WTC11 (cell line): ENCODE measurements at regions not wholly inside any gene's neighbourhood (a gene's known extent, or its start where the extent isn't known, plus 50 kb on each side); places are given as distances from the start of the nearest gene placed in this dataset.

ENCODE experiments used
- ATAC-seq: fragments of 200-7000 bp; cut with Tn5 transposase; 2 replicates; pipeline ENCODE4 v1.10.0; 2021; ENCODE audit warnings: mild to moderate bottlenecking, moderate library complexity
- CTCF ChIA-PET: fragments of 300-600 bp; sonication (Branson Sonifier 250); formaldehyde crosslinking; loops from one replicate; lab custom pipeline; 2021; ENCODE audit warnings: antibody characterized with exemption; lab: Charles Lee
- POLR2A ChIA-PET: fragments of 350-600 bp; sonication (Branson Sonifier 250); formaldehyde crosslinking; loops from one replicate; lab custom pipeline; 2021; ENCODE audit warnings: antibody characterized with exemption; lab: Charles Lee
- DNase-seq: peaks from one replicate; pipeline ENCODE4 v3.0.0; 2021; ENCODE audit warnings: low spot score
- H3K27ac Mint-ChIP-seq: 2 replicates; pipeline ENCODE4 v1.8.0; 2021; ENCODE audit warnings: mixed read lengths
- H3K27me3 Mint-ChIP-seq: 2 replicates; pipeline ENCODE4 v1.8.0; 2021; ENCODE audit warnings: low read depth, mild to moderate bottlenecking, moderate library complexity, mixed read lengths
- H3K36me3 Mint-ChIP-seq: 2 replicates; pipeline ENCODE4 v1.8.0; 2021; ENCODE audit warnings: mixed read lengths
- H3K4me1 Mint-ChIP-seq: 2 replicates; pipeline ENCODE4 v1.8.0; 2022; ENCODE audit warnings: mixed read lengths
- H3K4me3 Mint-ChIP-seq: 2 replicates; pipeline ENCODE4 v1.8.0; 2021; ENCODE audit warnings: mild to moderate bottlenecking, moderate library complexity, mixed read lengths
- H3K9me3 Mint-ChIP-seq: 2 replicates; pipeline ENCODE4 v1.8.0; 2021; ENCODE audit warnings: mixed read lengths
- ELF4 ChIP-seq: sonication (generic); formaldehyde crosslinking; IDR thresholded peaks from 2 replicates; pipeline ENCODE4 v1.8.1; 2022; ENCODE audit warnings: low read depth, mild to moderate bottlenecking, moderate library complexity, missing genetic modification reagents
- ESRRA ChIP-seq: sonication (generic); formaldehyde crosslinking; IDR thresholded peaks from 2 replicates; pipeline ENCODE4 v1.8.1; 2022; ENCODE audit warnings: mild to moderate bottlenecking, missing genetic modification reagents, borderline replicate concordance
- FOXK1 ChIP-seq: sonication (generic); formaldehyde crosslinking; IDR thresholded peaks from 2 replicates; pipeline ENCODE4 v1.8.0; 2022; ENCODE audit warnings: mild to moderate bottlenecking, moderate library complexity, missing genetic modification reagents
- GRHL2 ChIP-seq: fragments of 250-450 bp; sonication (Bioruptor Pico); IDR thresholded peaks from 2 replicates; pipeline ENCODE4 v1.8.0; 2022; ENCODE audit warnings: mild to moderate bottlenecking, moderate library complexity; ENCODE audit not compliant: insufficient replicate concordance, severe bottlenecking
- GTF2I ChIP-seq: fragments of 250-450 bp; sonication (Bioruptor Pico); conservative IDR thresholded peaks from 2 replicates; pipeline ENCODE4 v1.4.0; 2021; ENCODE audit warnings: mild to moderate bottlenecking
- HMGA2 ChIP-seq: fragments of 250-450 bp; sonication (Bioruptor Pico); IDR thresholded peaks from 2 replicates; pipeline ENCODE4 v1.4.0; 2021; ENCODE audit warnings: mild to moderate bottlenecking, moderate library complexity
- JUN ChIP-seq: sonication (generic); formaldehyde crosslinking; IDR thresholded peaks from 2 replicates; pipeline ENCODE4 v1.8.0; 2023; ENCODE audit warnings: mild to moderate bottlenecking, missing genetic modification reagents
- KAT7 ChIP-seq: sonication (generic); formaldehyde crosslinking; IDR thresholded peaks from 2 replicates; pipeline ENCODE4 v1.8.1; 2023; ENCODE audit warnings: missing genetic modification reagents, mild to moderate bottlenecking, borderline replicate concordance
- MXD4 ChIP-seq: fragments of 250-450 bp; sonication (Bioruptor Pico); IDR thresholded peaks from 2 replicates; pipeline ENCODE4 v1.8.0; 2021; ENCODE audit warnings: mild to moderate bottlenecking, moderate library complexity, borderline replicate concordance
- NFATC4 ChIP-seq: fragments of 250-450 bp; sonication (Bioruptor Pico); IDR thresholded peaks from 2 replicates; pipeline ENCODE4 v1.9.0; 2021; ENCODE audit warnings: mild to moderate bottlenecking
- NFE2L1 ChIP-seq: sonication (generic); formaldehyde crosslinking; IDR thresholded peaks from 2 replicates; pipeline ENCODE4 v1.8.1; 2023; ENCODE audit warnings: missing genetic modification reagents
- NFYB ChIP-seq: sonication (generic); formaldehyde crosslinking; conservative IDR thresholded peaks from 2 replicates; pipeline ENCODE4 v1.8.0; 2022; ENCODE audit warnings: low read depth, missing genetic modification reagents
- RELA ChIP-seq: sonication (generic); formaldehyde crosslinking; IDR thresholded peaks from 2 replicates; pipeline ENCODE4 v1.8.1; 2022; ENCODE audit warnings: missing genetic modification reagents, mild to moderate bottlenecking, borderline replicate concordance
- TF ChIP-seq, protein P1 (sequence below): fragments of 200-600 bp; IDR thresholded peaks from 2 replicates; pipeline ENCODE4 v1.8.0; 2022; ENCODE audit warnings: antibody characterized with exemption
- TF ChIP-seq, protein P2 (sequence below): fragments of 250-450 bp; sonication (Bioruptor Pico); IDR thresholded peaks from 2 replicates; pipeline ENCODE4 v1.9.0; 2021; ENCODE audit warnings: mild to moderate bottlenecking, borderline replicate concordance
- TF ChIP-seq, protein P3 (sequence below): sonication (generic); formaldehyde crosslinking; IDR thresholded peaks from 2 replicates; pipeline ENCODE4 v1.8.0; 2023; ENCODE audit warnings: mild to moderate bottlenecking, missing genetic modification reagents
- TF ChIP-seq, protein P4 (sequence below): sonication (generic); formaldehyde crosslinking; IDR thresholded peaks from 2 replicates; pipeline ENCODE4 v1.8.0; 2022; ENCODE audit warnings: missing genetic modification reagents
- TF ChIP-seq, protein P5 (sequence below): sonication (generic); formaldehyde crosslinking; IDR thresholded peaks from 2 replicates; pipeline ENCODE4 v1.8.1; 2022; ENCODE audit warnings: missing genetic modification reagents, borderline replicate concordance
- TF ChIP-seq, protein P6 (sequence below): sonication (generic); formaldehyde crosslinking; IDR thresholded peaks from 2 replicates; pipeline ENCODE4 v1.8.1; 2023; ENCODE audit warnings: mild to moderate bottlenecking, moderate library complexity, missing genetic modification reagents

DNA sequence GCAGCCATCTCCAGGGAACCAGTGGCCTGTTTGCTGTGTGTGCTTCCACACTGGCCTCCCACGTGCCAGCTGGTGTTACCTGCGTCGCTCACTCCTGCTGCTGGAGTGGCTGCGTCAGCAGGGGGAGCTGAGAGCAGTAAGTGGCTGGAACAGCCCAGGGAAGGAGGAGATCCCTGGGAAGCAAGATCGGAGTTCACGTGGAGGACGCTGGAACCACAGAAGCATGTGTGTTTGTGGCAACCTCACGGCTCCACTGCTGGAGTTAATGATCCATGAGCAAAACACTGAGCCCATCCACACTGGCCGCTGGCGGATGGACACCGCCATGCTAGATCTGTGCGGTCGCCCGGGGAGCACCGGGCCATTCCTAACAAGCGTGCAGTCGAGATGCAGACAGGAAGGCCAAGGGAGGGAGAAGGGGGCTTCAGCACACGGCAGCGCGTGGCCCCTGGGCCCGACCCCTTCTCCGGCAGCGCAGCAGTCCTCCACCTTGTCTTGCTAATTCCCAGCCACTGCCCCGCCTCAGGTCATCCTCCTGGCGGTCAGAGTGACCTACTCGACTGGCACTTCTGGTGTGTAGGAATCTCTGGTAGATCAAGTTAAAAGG, 68.5 kb upstream of the EEPD1 start:
- DNase-seq (peak; percentile 70), ATAC-seq (peak; percentile 90)
- no peak overlapping the region for H3K27ac Mint-ChIP-seq
- peaks cover 13% of the 10 kb centered on the region for H3K9me3 Mint-ChIP-seq
- peaks cover 14% of the 10 kb centered on the region for H3K4me1 Mint-ChIP-seq
- ChIA-PET POLR2A (no interaction called here), CTCF (interaction anchor here (0.6 to 2.7 kb wide), 9 partner anchors 21 to 207 kb away, joined by 3 to 10 read pairs (median 3); no protein-coding TSS in a partner anchor)
- H3K4me3 Mint-ChIP-seq: no peak overlapping the region
- peaks cover 12% of the 10 kb centered on the region for H3K27me3 Mint-ChIP-seq
- H3K36me3 Mint-ChIP-seq: peaks cover 7% of the 10 kb centered on the region; the same call in 1 of the 2 replicates
- TF ChIP-seq RELA (no peak), GRHL2 (CRISPR knock-in tag) (no peak), JUN (no peak), ESRRA (0 out of 2 replicates have a peak, but pooled peaks have one; percentile 15), MXD4 (CRISPR knock-in tag) (no peak), NFE2L1 (CRISPR knock-in tag) (no peak), FOXK1 (CRISPR knock-in tag) (no peak), NFATC4 (CRISPR knock-in tag) (no peak), HMGA2 (CRISPR knock-in tag) (no peak), NFYB (no peak), ELF4 (CRISPR knock-in tag) (no peak), GTF2I (CRISPR knock-in tag) (no peak), KAT7 (CRISPR knock-in tag) (peak; percentile 24; the same call in 1 of the 2 replicates)
- TF ChIP-seq, protein P1, sequence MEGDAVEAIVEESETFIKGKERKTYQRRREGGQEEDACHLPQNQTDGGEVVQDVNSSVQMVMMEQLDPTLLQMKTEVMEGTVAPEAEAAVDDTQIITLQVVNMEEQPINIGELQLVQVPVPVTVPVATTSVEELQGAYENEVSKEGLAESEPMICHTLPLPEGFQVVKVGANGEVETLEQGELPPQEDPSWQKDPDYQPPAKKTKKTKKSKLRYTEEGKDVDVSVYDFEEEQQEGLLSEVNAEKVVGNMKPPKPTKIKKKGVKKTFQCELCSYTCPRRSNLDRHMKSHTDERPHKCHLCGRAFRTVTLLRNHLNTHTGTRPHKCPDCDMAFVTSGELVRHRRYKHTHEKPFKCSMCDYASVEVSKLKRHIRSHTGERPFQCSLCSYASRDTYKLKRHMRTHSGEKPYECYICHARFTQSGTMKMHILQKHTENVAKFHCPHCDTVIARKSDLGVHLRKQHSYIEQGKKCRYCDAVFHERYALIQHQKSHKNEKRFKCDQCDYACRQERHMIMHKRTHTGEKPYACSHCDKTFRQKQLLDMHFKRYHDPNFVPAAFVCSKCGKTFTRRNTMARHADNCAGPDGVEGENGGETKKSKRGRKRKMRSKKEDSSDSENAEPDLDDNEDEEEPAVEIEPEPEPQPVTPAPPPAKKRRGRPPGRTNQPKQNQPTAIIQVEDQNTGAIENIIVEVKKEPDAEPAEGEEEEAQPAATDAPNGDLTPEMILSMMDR: no peak
- TF ChIP-seq, protein P2, sequence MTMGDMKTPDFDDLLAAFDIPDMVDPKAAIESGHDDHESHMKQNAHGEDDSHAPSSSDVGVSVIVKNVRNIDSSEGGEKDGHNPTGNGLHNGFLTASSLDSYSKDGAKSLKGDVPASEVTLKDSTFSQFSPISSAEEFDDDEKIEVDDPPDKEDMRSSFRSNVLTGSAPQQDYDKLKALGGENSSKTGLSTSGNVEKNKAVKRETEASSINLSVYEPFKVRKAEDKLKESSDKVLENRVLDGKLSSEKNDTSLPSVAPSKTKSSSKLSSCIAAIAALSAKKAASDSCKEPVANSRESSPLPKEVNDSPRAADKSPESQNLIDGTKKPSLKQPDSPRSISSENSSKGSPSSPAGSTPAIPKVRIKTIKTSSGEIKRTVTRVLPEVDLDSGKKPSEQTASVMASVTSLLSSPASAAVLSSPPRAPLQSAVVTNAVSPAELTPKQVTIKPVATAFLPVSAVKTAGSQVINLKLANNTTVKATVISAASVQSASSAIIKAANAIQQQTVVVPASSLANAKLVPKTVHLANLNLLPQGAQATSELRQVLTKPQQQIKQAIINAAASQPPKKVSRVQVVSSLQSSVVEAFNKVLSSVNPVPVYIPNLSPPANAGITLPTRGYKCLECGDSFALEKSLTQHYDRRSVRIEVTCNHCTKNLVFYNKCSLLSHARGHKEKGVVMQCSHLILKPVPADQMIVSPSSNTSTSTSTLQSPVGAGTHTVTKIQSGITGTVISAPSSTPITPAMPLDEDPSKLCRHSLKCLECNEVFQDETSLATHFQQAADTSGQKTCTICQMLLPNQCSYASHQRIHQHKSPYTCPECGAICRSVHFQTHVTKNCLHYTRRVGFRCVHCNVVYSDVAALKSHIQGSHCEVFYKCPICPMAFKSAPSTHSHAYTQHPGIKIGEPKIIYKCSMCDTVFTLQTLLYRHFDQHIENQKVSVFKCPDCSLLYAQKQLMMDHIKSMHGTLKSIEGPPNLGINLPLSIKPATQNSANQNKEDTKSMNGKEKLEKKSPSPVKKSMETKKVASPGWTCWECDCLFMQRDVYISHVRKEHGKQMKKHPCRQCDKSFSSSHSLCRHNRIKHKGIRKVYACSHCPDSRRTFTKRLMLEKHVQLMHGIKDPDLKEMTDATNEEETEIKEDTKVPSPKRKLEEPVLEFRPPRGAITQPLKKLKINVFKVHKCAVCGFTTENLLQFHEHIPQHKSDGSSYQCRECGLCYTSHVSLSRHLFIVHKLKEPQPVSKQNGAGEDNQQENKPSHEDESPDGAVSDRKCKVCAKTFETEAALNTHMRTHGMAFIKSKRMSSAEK: no peak
- TF ChIP-seq, protein P3, sequence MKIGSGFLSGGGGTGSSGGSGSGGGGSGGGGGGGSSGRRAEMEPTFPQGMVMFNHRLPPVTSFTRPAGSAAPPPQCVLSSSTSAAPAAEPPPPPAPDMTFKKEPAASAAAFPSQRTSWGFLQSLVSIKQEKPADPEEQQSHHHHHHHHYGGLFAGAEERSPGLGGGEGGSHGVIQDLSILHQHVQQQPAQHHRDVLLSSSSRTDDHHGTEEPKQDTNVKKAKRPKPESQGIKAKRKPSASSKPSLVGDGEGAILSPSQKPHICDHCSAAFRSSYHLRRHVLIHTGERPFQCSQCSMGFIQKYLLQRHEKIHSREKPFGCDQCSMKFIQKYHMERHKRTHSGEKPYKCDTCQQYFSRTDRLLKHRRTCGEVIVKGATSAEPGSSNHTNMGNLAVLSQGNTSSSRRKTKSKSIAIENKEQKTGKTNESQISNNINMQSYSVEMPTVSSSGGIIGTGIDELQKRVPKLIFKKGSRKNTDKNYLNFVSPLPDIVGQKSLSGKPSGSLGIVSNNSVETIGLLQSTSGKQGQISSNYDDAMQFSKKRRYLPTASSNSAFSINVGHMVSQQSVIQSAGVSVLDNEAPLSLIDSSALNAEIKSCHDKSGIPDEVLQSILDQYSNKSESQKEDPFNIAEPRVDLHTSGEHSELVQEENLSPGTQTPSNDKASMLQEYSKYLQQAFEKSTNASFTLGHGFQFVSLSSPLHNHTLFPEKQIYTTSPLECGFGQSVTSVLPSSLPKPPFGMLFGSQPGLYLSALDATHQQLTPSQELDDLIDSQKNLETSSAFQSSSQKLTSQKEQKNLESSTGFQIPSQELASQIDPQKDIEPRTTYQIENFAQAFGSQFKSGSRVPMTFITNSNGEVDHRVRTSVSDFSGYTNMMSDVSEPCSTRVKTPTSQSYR (CRISPR knock-in tag): 0 out of 2 replicates have a peak, but pooled peaks have one; percentile 9
- TF ChIP-seq, protein P4, sequence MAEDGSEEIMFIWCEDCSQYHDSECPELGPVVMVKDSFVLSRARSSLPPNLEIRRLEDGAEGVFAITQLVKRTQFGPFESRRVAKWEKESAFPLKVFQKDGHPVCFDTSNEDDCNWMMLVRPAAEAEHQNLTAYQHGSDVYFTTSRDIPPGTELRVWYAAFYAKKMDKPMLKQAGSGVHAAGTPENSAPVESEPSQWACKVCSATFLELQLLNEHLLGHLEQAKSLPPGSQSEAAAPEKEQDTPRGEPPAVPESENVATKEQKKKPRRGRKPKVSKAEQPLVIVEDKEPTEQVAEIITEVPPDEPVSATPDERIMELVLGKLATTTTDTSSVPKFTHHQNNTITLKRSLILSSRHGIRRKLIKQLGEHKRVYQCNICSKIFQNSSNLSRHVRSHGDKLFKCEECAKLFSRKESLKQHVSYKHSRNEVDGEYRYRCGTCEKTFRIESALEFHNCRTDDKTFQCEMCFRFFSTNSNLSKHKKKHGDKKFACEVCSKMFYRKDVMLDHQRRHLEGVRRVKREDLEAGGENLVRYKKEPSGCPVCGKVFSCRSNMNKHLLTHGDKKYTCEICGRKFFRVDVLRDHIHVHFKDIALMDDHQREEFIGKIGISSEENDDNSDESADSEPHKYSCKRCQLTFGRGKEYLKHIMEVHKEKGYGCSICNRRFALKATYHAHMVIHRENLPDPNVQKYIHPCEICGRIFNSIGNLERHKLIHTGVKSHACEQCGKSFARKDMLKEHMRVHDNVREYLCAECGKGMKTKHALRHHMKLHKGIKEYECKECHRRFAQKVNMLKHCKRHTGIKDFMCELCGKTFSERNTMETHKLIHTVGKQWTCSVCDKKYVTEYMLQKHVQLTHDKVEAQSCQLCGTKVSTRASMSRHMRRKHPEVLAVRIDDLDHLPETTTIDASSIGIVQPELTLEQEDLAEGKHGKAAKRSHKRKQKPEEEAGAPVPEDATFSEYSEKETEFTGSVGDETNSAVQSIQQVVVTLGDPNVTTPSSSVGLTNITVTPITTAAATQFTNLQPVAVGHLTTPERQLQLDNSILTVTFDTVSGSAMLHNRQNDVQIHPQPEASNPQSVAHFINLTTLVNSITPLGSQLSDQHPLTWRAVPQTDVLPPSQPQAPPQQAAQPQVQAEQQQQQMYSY (CRISPR knock-in tag): peak; percentile 37; the same call in 1 of the 2 replicates
- TF ChIP-seq, protein P5, sequence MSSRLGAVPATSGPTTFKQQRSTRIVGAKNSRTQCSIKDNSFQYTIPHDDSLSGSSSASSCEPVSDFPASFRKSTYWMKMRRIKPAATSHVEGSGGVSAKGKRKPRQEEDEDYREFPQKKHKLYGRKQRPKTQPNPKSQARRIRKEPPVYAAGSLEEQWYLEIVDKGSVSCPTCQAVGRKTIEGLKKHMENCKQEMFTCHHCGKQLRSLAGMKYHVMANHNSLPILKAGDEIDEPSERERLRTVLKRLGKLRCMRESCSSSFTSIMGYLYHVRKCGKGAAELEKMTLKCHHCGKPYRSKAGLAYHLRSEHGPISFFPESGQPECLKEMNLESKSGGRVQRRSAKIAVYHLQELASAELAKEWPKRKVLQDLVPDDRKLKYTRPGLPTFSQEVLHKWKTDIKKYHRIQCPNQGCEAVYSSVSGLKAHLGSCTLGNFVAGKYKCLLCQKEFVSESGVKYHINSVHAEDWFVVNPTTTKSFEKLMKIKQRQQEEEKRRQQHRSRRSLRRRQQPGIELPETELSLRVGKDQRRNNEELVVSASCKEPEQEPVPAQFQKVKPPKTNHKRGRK (CRISPR knock-in tag): no peak
- TF ChIP-seq, protein P6, sequence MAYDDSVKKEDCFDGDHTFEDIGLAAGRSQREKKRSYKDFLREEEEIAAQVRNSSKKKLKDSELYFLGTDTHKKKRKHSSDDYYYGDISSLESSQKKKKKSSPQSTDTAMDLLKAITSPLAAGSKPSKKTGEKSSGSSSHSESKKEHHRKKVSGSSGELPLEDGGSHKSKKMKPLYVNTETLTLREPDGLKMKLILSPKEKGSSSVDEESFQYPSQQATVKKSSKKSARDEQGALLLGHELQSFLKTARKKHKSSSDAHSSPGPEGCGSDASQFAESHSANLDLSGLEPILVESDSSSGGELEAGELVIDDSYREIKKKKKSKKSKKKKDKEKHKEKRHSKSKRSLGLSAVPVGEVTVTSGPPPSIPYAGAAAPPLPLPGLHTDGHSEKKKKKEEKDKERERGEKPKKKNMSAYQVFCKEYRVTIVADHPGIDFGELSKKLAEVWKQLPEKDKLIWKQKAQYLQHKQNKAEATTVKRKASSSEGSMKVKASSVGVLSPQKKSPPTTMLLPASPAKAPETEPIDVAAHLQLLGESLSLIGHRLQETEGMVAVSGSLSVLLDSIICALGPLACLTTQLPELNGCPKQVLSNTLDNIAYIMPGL (CRISPR knock-in tag): 0 out of 2 replicates have a peak, but pooled peaks have one; percentile 33
